ENCODE measurements at regions not wholly inside any gene's neighbourhood (a gene's known extent, or its start where the extent isn't known, plus 50 kb on each side); places are given as distances from the start of the nearest gene placed in this dataset.

DNA sequence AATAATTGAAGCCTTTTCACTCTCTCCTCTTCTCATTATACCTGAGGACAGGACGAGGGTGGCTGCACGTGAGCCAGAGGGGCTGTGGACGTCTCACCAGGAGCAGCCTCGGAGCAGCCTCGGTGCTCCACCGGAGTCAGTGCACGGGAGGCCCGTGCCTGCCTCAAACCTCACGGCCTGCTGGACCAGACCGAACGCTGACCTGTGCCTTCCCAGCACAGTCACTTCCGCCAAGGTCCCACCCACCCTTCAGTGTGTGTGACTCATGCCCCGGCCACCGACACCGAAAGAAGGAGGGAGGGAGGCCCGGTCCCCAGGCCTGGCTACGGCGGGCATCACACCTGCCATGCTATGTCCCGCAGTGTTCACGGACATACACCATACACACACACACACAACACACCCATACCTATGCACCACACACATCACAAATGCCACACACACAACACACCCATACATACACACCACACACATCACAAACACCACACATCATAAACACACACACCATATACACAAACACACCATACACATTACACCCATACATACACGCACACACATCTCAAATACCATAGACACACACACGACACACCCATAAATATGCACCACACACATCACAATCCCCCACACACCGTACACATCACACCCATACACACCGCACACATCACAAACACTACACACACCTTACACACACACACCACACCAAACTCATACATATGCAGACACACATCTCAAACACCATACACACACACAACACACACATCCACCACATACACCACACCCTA lies 1506.5 kb downstream of the TBC1D22A start:
- TF ChIP-seq GATA3 (IDR thresholded peaks at IDR 0.05; ENCODE audit: low read depth, low read length), result no peak
- TF ChIP-seq GATA2 (IDR thresholded peaks at IDR 0.05; ENCODE audit: low read depth, low read length), result no peak
